ENCODE measurements at regions not wholly inside any gene's neighbourhood (a gene's known extent, or its start where the extent isn't known, plus 50 kb on each side); places are given as distances from the start of the nearest gene placed in this dataset.

GRCh38 chr6:19349429-19349828, 487.7 kb upstream of the ID4 start:
- Mint-ChIP-seq H3K9me3 (peaks cover 20% of the 10 kb centered on the region), H3K27ac (no peak overlapping the region), H3K4me3 (no peak overlapping the region), H3K4me1 (peaks cover 5% of the 10 kb centered on the region), H3K27me3 (ENCODE audit: low read depth) (no peaks in the 10 kb centered on the region), H3K36me3 (ENCODE audit: low read depth) (peaks cover 3% of the 10 kb centered on the region)
- TF ChIP-seq CTCF (IDR thresholded peaks at IDR 0.05; ENCODE audit: unreplicated experiment in 3 of 3): no peak

- Mint-ChIP-seq H3K27ac (no peak overlapping the region), H3K27me3 (ENCODE audit: low read depth) (no peaks in the 10 kb centered on the region), H3K9me3 (peaks cover 6% of the 10 kb centered on the region), H3K36me3 (ENCODE audit: low read depth) (peaks cover 3% of the 10 kb centered on the region), H3K4me1 (no peaks in the 10 kb centered on the region), H3K4me3 (no peak overlapping the region)
- TF ChIP-seq CTCF (IDR thresholded peaks at IDR 0.05; ENCODE audit: unreplicated experiment in 3 of 3): no peak
Measured at GRCh38 chr6:19354181-19354580, 483.0 kb upstream of the ID4 start.

- Mint-ChIP-seq H3K4me3 (no peak overlapping the region), H3K9me3 (no peaks in the 10 kb centered on the region), H3K36me3 (ENCODE audit: low read depth) (no peaks in the 10 kb centered on the region), H3K27ac (no peak overlapping the region), H3K27me3 (ENCODE audit: low read depth) (no peaks in the 10 kb centered on the region), H3K4me1 (no peaks in the 10 kb centered on the region)
- TF ChIP-seq CTCF (IDR thresholded peaks at IDR 0.05; ENCODE audit: unreplicated experiment in 3 of 3): no peak
Measured at GRCh38 chr6:19356692-19357091, 480.5 kb upstream of the ID4 start.

GRCh38 chr6:19362396-19362795, 474.8 kb upstream of the ID4 start:
- no peaks in the 10 kb centered on the region for H3K4me1 Mint-ChIP-seq
- peaks cover 3% of the 10 kb centered on the region for H3K9me3 Mint-ChIP-seq
- no peaks in the 10 kb centered on the region for H3K27me3 Mint-ChIP-seq (ENCODE audit: low read depth)
- no peaks in the 10 kb centered on the region for H3K36me3 Mint-ChIP-seq (ENCODE audit: low read depth)
- no peak overlapping the region for H3K4me3 Mint-ChIP-seq
- TF ChIP-seq CTCF (IDR thresholded peaks at IDR 0.05; ENCODE audit: unreplicated experiment in 3 of 3): no peak
- H3K27ac Mint-ChIP-seq: no peak overlapping the region

GRCh38 chr6:19368511-19368910, 468.7 kb upstream of the ID4 start:
- Mint-ChIP-seq H3K36me3 (ENCODE audit: low read depth) (no peaks in the 10 kb centered on the region), H3K4me1 (peaks cover 7% of the 10 kb centered on the region), H3K27me3 (ENCODE audit: low read depth) (no peaks in the 10 kb centered on the region), H3K27ac (no peak overlapping the region), H3K9me3 (peaks cover 7% of the 10 kb centered on the region), H3K4me3 (no peak overlapping the region)
- no peak for TF ChIP-seq CTCF (IDR thresholded peaks at IDR 0.05; ENCODE audit: unreplicated experiment in 3 of 3)

- no peak overlapping the region for H3K4me3 Mint-ChIP-seq
- no peaks in the 10 kb centered on the region for H3K27me3 Mint-ChIP-seq (ENCODE audit: low read depth)
- H3K27ac Mint-ChIP-seq: no peak overlapping the region
- H3K9me3 Mint-ChIP-seq: peaks cover 7% of the 10 kb centered on the region
- peaks cover 7% of the 10 kb centered on the region for H3K4me1 Mint-ChIP-seq
- no peak for TF ChIP-seq CTCF (IDR thresholded peaks at IDR 0.05; ENCODE audit: unreplicated experiment in 3 of 3)
- no peaks in the 10 kb centered on the region for H3K36me3 Mint-ChIP-seq (ENCODE audit: low read depth)
Measured at GRCh38 chr6:19369785-19370184, 467.4 kb upstream of the ID4 start.

Measured in nephron (organoid).